SK-N-SH treated with all-trans-retinoic acid at 6 μM for 48 hours (cell line): ENCODE measurements at regions not wholly inside any gene's neighbourhood (a gene's known extent, or its start where the extent isn't known, plus 50 kb on each side); places are given as distances from the start of the nearest gene placed in this dataset.

ENCODE experiments used
- BACH2 ChIP-seq: fragments of 250-450 bp; sonication (Bioruptor Pico); IDR thresholded peaks from 2 replicates; pipeline ENCODE4 v1.9.0; 2021; ENCODE audit warnings: mild to moderate bottlenecking, borderline replicate concordance
- PATZ1 ChIP-seq: fragments of 250-450 bp; sonication (Bioruptor Pico); IDR thresholded peaks from 2 replicates; pipeline ENCODE4 v1.8.0; 2020; ENCODE audit warnings: mild to moderate bottlenecking, moderate library complexity, borderline replicate concordance
- ZFP30 ChIP-seq: fragments of 450-650 bp; formaldehyde crosslinking; IDR thresholded peaks from 2 replicates; pipeline ENCODE4 v1.5.0; 2022; ENCODE audit warnings: mild to moderate bottlenecking, moderate library complexity
- TF ChIP-seq, protein P1 (sequence below): fragments of 250-450 bp; sonication (Bioruptor Pico); IDR thresholded peaks from 2 replicates; pipeline ENCODE4 v1.5.1; 2020; ENCODE audit warnings: low read depth, mild to moderate bottlenecking, moderate library complexity

DNA sequence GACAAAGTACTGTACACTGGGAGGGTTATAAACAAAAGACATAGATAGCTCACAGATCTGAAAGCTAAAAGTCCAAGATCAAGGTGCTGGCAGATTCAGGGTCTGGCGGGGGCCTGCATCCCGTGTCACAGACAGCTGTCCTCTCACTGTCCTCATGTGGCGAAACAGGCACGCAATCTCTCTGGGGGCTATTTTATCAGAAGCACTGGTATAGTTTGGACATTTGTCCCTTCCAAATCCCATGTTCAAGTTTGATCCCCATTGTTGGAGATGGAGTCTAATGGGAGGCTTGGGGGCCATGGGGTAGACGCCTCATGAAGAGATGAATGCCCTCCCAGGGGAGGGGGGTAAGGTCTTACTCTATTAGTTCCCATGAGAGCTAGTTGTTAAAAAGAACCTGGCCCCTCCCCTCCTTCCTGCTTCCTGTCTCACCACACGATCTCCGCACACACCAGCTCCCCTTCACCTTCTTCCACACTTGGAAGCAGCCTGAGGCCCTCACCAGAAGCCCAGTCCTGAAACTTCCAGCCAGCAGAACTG is 72.5 kb upstream of the UCN3 start:
- TF ChIP-seq ZFP30 (no peak), BACH2 (CRISPR knock-in tag) (no peak), PATZ1 (CRISPR knock-in tag) (no peak)
- TF ChIP-seq, protein P1, sequence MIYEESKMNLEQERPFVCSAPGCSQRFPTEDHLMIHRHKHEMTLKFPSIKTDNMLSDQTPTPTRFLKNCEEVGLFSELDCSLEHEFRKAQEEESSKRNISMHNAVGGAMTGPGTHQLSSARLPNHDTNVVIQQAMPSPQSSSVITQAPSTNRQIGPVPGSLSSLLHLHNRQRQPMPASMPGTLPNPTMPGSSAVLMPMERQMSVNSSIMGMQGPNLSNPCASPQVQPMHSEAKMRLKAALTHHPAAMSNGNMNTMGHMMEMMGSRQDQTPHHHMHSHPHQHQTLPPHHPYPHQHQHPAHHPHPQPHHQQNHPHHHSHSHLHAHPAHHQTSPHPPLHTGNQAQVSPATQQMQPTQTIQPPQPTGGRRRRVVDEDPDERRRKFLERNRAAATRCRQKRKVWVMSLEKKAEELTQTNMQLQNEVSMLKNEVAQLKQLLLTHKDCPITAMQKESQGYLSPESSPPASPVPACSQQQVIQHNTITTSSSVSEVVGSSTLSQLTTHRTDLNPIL (CRISPR knock-in tag), result no peak
